GM23338 (cell line): ENCODE measurements at regions not wholly inside any gene's neighbourhood (a gene's known extent, or its start where the extent isn't known, plus 50 kb on each side); places are given as distances from the start of the nearest gene placed in this dataset.

ENCODE experiments used
- ATAC-seq: fragments of 200-7000 bp; cut with Tn5 transposase; 3 replicates; pipeline ENCODE4 v1.9.1; 2020
- DNase-seq: peaks from one replicate; pipeline ENCODE4 v3.0.0-alpha.2; 2015; ENCODE audit warnings: low spot score
- H2AFZ ChIP-seq: fragments of 200-600 bp; sonication (generic); 2 replicates; pipeline ENCODE4 v1.8.0; 2016; ENCODE audit warnings: antibody characterized with exemption, mild to moderate bottlenecking, moderate library complexity
- H3F3A ChIP-seq: fragments of 200-600 bp; sonication (generic); replicated peaks from 2 replicates; pipeline ENCODE4 v1.8.0; 2017; ENCODE audit warnings: antibody characterized with exemption, mixed run types, low read depth
- H3K27ac ChIP-seq: fragments of 200-600 bp; sonication (generic); 2 replicates; pipeline ENCODE4 v1.6.1; 2016; ENCODE audit warnings: low read depth
- H3K27me3 ChIP-seq: fragments of 200-600 bp; sonication (generic); 2 replicates; pipeline ENCODE4 v1.8.0; 2016; ENCODE audit warnings: mild to moderate bottlenecking, mixed run types, moderate library complexity; ENCODE audit not compliant: insufficient read depth
- H3K36me3 ChIP-seq: fragments of 200-600 bp; sonication (generic); 2 replicates; pipeline ENCODE4 v1.8.0; 2016; ENCODE audit warnings: mild to moderate bottlenecking; ENCODE audit not compliant: insufficient read depth
- H3K4me1 ChIP-seq: fragments of 200-600 bp; sonication (generic); 2 replicates; pipeline ENCODE4 v1.8.0; 2016; ENCODE audit warnings: mild to moderate bottlenecking, moderate library complexity; ENCODE audit not compliant: insufficient read depth
- H3K4me2 ChIP-seq: fragments of 200-600 bp; sonication (generic); 2 replicates; pipeline ENCODE4 v1.7.1; 2017; ENCODE audit warnings: mixed run types
- H3K4me3 ChIP-seq: fragments of 200-600 bp; sonication (generic); 2 replicates; pipeline ENCODE4 v1.6.1; 2016; ENCODE audit warnings: mixed run types
- H3K79me2 ChIP-seq: fragments of 200-600 bp; sonication (generic); replicated peaks from 2 replicates; pipeline ENCODE4 v1.8.0; 2017; ENCODE audit warnings: mild to moderate bottlenecking; ENCODE audit not compliant: insufficient read depth
- H3K9me2 ChIP-seq: fragments of 200-600 bp; sonication (generic); 2 replicates; pipeline ENCODE4 v1.8.0; 2017; ENCODE audit not compliant: insufficient read depth
- H4K20me1 ChIP-seq: fragments of 200-600 bp; sonication (generic); replicated peaks from 2 replicates; pipeline ENCODE4 v1.8.0; 2017; ENCODE audit warnings: mild to moderate bottlenecking; ENCODE audit not compliant: insufficient read depth
- H3K27ac Mint-ChIP-seq: 2 replicates; pipeline ENCODE4 v1.8.0; 2020; ENCODE audit warnings: inconsistent platforms, mild to moderate bottlenecking, moderate library complexity, mixed read lengths
- H3K27me3 Mint-ChIP-seq: 3 replicates; pipeline ENCODE4 v1.8.0; 2022; ENCODE audit warnings: low read depth, mild to moderate bottlenecking, moderate library complexity, mixed read lengths, inconsistent platforms; ENCODE audit not compliant: insufficient read depth, poor library complexity
- H3K36me3 Mint-ChIP-seq: 3 replicates; pipeline ENCODE4 v1.8.0; 2021; ENCODE audit warnings: low read depth, mild to moderate bottlenecking, inconsistent platforms, moderate library complexity, mixed read lengths
- H3K4me1 Mint-ChIP-seq: 3 replicates; pipeline ENCODE4 v1.8.0; 2020; ENCODE audit warnings: mild to moderate bottlenecking, inconsistent platforms, mixed read lengths
- H3K4me3 Mint-ChIP-seq: 3 replicates; pipeline ENCODE4 v1.8.0; 2021; ENCODE audit warnings: moderate library complexity, mild to moderate bottlenecking, inconsistent platforms, mixed read lengths
- H3K9me3 Mint-ChIP-seq: 3 replicates; pipeline ENCODE4 v1.8.0; 2020; ENCODE audit warnings: moderate library complexity, mild to moderate bottlenecking, inconsistent platforms, mixed read lengths
- CREB1 ChIP-seq: fragments of 250-450 bp; sonication (Bioruptor Pico); IDR thresholded peaks from 2 replicates; pipeline ENCODE4 v1.5.0; 2020; ENCODE audit warnings: low read depth, mild to moderate bottlenecking, moderate library complexity
- EZH2 ChIP-seq: fragments of 200-600 bp; sonication (generic); IDR thresholded peaks from one replicate; pipeline ENCODE4 v1.8.0; 2017; ENCODE audit warnings: antibody characterized with exemption, mild to moderate bottlenecking, low read depth; ENCODE audit not compliant: unreplicated experiment
- EZH2phosphoT487 ChIP-seq: fragments of 200-600 bp; sonication (generic); IDR thresholded peaks from one replicate; pipeline ENCODE4 v1.8.1; 2018; ENCODE audit warnings: antibody characterized with exemption; ENCODE audit not compliant: unreplicated experiment
- JUNB ChIP-seq: IDR thresholded peaks from one replicate; pipeline ENCODE4 v1.6.1; 2016; ENCODE audit warnings: antibody characterized with exemption; ENCODE audit not compliant: unreplicated experiment
- REST ChIP-seq: IDR thresholded peaks from one replicate; pipeline ENCODE4 v1.6.1; 2018; ENCODE audit warnings: antibody characterized with exemption; ENCODE audit not compliant: unreplicated experiment
- STAT1 ChIP-seq: IDR thresholded peaks from one replicate; pipeline ENCODE4 v1.6.1; 2016; ENCODE audit warnings: antibody characterized with exemption; ENCODE audit not compliant: unreplicated experiment
- ZNF114 ChIP-seq: fragments of 250-450 bp; sonication (Bioruptor Pico); IDR thresholded peaks from 2 replicates; pipeline ENCODE4 v1.5.0; 2020; ENCODE audit warnings: mild to moderate bottlenecking, moderate library complexity
- ZNF331 ChIP-seq: fragments of 250-450 bp; sonication (Bioruptor Pico); IDR thresholded peaks from 2 replicates; pipeline ENCODE4 v1.5.0; 2020; ENCODE audit warnings: low read depth, mild to moderate bottlenecking, moderate library complexity
- ZNF462 ChIP-seq: fragments of 250-450 bp; sonication (Bioruptor Pico); IDR thresholded peaks from 2 replicates; pipeline ENCODE4 v1.5.0; 2020; ENCODE audit warnings: mild to moderate bottlenecking, moderate library complexity

GRCh38 chr6:44620922-44621321, 233.4 kb downstream of the CDC5L start:
- H3K27ac Mint-ChIP-seq, result no peak overlapping the region
- H3K36me3 Mint-ChIP-seq, result no peaks in the 10 kb centered on the region; the same call in 2 of the 3 replicates
- no peaks in the 10 kb centered on the region for H4K20me1 ChIP-seq
- H3K4me3 ChIP-seq, result no peak overlapping the region
- peaks cover 47% of the 10 kb centered on the region for H3K4me1 Mint-ChIP-seq
- peaks cover 15% of the 10 kb centered on the region for H3K9me2 ChIP-seq
- H3K27me3 Mint-ChIP-seq, result peaks cover 4% of the 10 kb centered on the region
- H3K27me3 ChIP-seq, result no peaks in the 10 kb centered on the region
- H3K4me2 ChIP-seq, result no peak overlapping the region
- no peaks in the 10 kb centered on the region for H3K9me3 Mint-ChIP-seq
- H3F3A ChIP-seq, result 0 out of 2 replicates have a peak, but pooled peaks cover 2% of the 10 kb centered on the region
- no peaks in the 10 kb centered on the region for H3K79me2 ChIP-seq
- TF ChIP-seq ZNF462 (peak; percentile 76; the same call in 1 of the 2 replicates), ZNF331 (CRISPR knock-in tag) (no peak)
- no peak overlapping the region for H2AFZ ChIP-seq
- DNase-seq (peak; percentile 29), ATAC-seq (peak; percentile 37; the same call in 2 of the 3 replicates)
- H3K4me1 ChIP-seq, result peaks cover 43% of the 10 kb centered on the region
- H3K4me3 Mint-ChIP-seq, result no peak overlapping the region
- no peaks in the 10 kb centered on the region for H3K36me3 ChIP-seq
- H3K27ac ChIP-seq, result peak overlapping the region; percentile 41; the same call in 1 of the 2 replicates

- Mint-ChIP-seq H3K4me3 (no peak overlapping the region), H3K27me3 (peaks cover 8% of the 10 kb centered on the region), H3K9me3 (no peaks in the 10 kb centered on the region), H3K4me1 (peaks cover 56% of the 10 kb centered on the region), H3K27ac (no peak overlapping the region), H3K36me3 (no peaks in the 10 kb centered on the region; the same call in 2 of the 3 replicates)
- ATAC-seq (no peak), DNase-seq (no peak)
- H3F3A ChIP-seq, result 0 out of 2 replicates have a peak, but pooled peaks cover 2% of the 10 kb centered on the region
- peak overlapping the region; percentile 41; the same call in 1 of the 2 replicates for H3K27ac ChIP-seq
- H3K79me2 ChIP-seq, result no peaks in the 10 kb centered on the region
- H3K9me2 ChIP-seq, result peaks cover 15% of the 10 kb centered on the region
- H3K4me3 ChIP-seq, result no peak overlapping the region
- no peaks in the 10 kb centered on the region for H3K36me3 ChIP-seq
- H2AFZ ChIP-seq, result 0 out of 2 replicates have a peak overlapping the region, but pooled peaks have one; percentile 28
- peak overlapping the region; percentile 20; the same call in 1 of the 2 replicates for H3K4me2 ChIP-seq
- no peaks in the 10 kb centered on the region for H4K20me1 ChIP-seq
- no peaks in the 10 kb centered on the region for H3K27me3 ChIP-seq
- H3K4me1 ChIP-seq, result peaks cover 51% of the 10 kb centered on the region
- TF ChIP-seq STAT1 (no peak), EZH2phosphoT487 (no peak), REST (no peak), EZH2 (no peak), JUNB (no peak), CREB1 (CRISPR knock-in tag) (no peak), ZNF114 (CRISPR knock-in tag) (no peak)
Observed at GRCh38 chr6:44621846-44622245, 234.3 kb downstream of the CDC5L start.
